ENCODE measurements at regions not wholly inside any gene's neighbourhood (a gene's known extent, or its start where the extent isn't known, plus 50 kb on each side); places are given as distances from the start of the nearest gene placed in this dataset.

- TF ChIP-seq CTCF (conservative IDR thresholded peaks at IDR 0.05; ENCODE audit: low read length): no peak
- TF ChIP-seq EZH2phosphoT487 (IDR thresholded peaks at IDR 0.05; ENCODE audit: borderline replicate concordance): no peak
Measured at GRCh38 chr15:85977586-85977985, 102.1 kb upstream of the AGBL1 start.

Measured in Loucy (cell line).